ENCODE measurements at regions not wholly inside any gene's neighbourhood (a gene's known extent, or its start where the extent isn't known, plus 50 kb on each side); places are given as distances from the start of the nearest gene placed in this dataset.
A peak's percentile ranks its signal among the peaks of the same experiment; 100 is the strongest.

GRCh38 chr2:155727187-155727895, 605.2 kb downstream of the NR4A2 start:
- peak overlapping the region; percentile 16 for H3K9ac ChIP-seq (ENCODE audit: low read depth, low read length)
- peaks cover 61% of the 10 kb centered on the region for H3K4me1 ChIP-seq (ENCODE audit: insufficient read depth, low read length)
- no peaks in the 10 kb centered on the region for H3K27me3 ChIP-seq (ENCODE audit: insufficient read depth, low read length)
- peak overlapping the region; percentile 83 for H3K27ac ChIP-seq (ENCODE audit: low read depth, low read length)
- H3K36me3 ChIP-seq (ENCODE audit: insufficient read depth, low read length) = no peaks in the 10 kb centered on the region
- WGBS = 17% methylated on average over 10 of the region's 10 CpGs
- no peaks in the 10 kb centered on the region for H3K9me3 ChIP-seq (ENCODE audit: insufficient read depth, low read depth, low read length)
- peak overlapping the region; percentile 33 for H3K4me3 ChIP-seq (ENCODE audit: low read length)

DNA sequence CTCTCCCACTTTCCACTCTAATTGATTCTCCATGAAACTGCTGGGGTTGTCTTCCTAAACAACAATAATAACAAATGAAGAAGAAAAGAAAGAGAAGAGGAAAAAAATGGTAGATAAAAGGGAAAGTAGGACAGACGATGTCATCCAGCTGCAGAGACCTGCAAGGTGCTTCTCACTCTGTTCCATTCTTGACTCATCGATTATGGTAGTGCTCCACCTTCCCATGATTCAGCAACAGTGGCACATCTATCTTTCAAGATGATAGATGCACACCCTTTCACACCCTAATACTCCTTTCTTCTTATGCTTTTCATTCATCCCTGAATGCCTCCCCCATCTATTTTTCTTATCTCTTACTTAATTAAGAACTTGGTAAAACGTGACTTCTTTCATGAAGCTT, 610.2 kb downstream of the NR4A2 start:
- WGBS = 86% methylated on average over 3 of the region's 3 CpGs

DNA sequence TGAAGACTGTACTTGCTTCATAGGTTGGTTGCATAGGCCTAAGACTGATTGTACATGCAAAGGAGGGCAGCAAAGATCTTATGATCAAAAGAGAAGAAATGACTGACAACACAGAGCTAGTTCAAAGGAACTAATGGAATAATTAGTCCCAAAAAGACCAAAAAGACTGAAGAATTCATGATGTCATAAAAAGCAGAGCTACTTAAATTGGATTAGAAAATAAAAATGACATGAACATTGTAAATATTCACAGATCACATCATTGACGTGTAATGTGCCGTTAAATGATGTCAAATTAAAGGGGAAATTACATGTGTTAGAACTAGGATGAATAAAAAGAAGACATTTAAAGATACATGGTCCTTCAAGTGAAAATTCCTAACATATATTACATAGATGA, 616.8 kb downstream of the NR4A2 start:
- no peaks in the 10 kb centered on the region for H3K36me3 ChIP-seq (ENCODE audit: insufficient read depth, low read length)
- H3K4me3 ChIP-seq (ENCODE audit: low read length) = no peak overlapping the region
- WGBS = no CpG with 5 or more reads among the region's 2 CpGs
- H3K4me1 ChIP-seq (ENCODE audit: insufficient read depth, low read length) = no peaks in the 10 kb centered on the region
- no peak overlapping the region for H3K27ac ChIP-seq (ENCODE audit: low read depth, low read length)
- no peaks in the 10 kb centered on the region for H3K27me3 ChIP-seq (ENCODE audit: insufficient read depth, low read length)
- H3K9ac ChIP-seq (ENCODE audit: low read depth, low read length) = no peak overlapping the region
- no peaks in the 10 kb centered on the region for H3K9me3 ChIP-seq (ENCODE audit: insufficient read depth, low read depth, low read length)

More for the DNA sequence above, 610.2 kb downstream of the NR4A2 start:
- Histone ChIP-seq H3K9ac (ENCODE audit: low read depth, low read length) (no peak overlapping the region), H3K27me3 (ENCODE audit: insufficient read depth, low read length) (no peaks in the 10 kb centered on the region), H3K27ac (ENCODE audit: low read depth, low read length) (no peak overlapping the region), H3K36me3 (ENCODE audit: insufficient read depth, low read length) (no peaks in the 10 kb centered on the region), H3K4me1 (ENCODE audit: insufficient read depth, low read length) (peaks cover 22% of the 10 kb centered on the region), H3K9me3 (ENCODE audit: insufficient read depth, low read depth, low read length) (no peaks in the 10 kb centered on the region), H3K4me3 (ENCODE audit: low read length) (no peak overlapping the region)

- no peak overlapping the region for H3K4me3 ChIP-seq (ENCODE audit: low read length)
- WGBS = 100% methylated on average over 1 of the region's 1 CpG
- no peaks in the 10 kb centered on the region for H3K27me3 ChIP-seq (ENCODE audit: insufficient read depth, low read length)
- no peaks in the 10 kb centered on the region for H3K4me1 ChIP-seq (ENCODE audit: insufficient read depth, low read length)
- H3K27ac ChIP-seq (ENCODE audit: low read depth, low read length) = no peak overlapping the region
- H3K9ac ChIP-seq (ENCODE audit: low read depth, low read length) = no peak overlapping the region
- no peaks in the 10 kb centered on the region for H3K9me3 ChIP-seq (ENCODE audit: insufficient read depth, low read depth, low read length)
- H3K36me3 ChIP-seq (ENCODE audit: insufficient read depth, low read length) = no peaks in the 10 kb centered on the region
Observed at GRCh38 chr2:155714983-155715382, 617.5 kb downstream of the NR4A2 start.

GRCh38 chr2:155708071-155708470, 624.5 kb downstream of the NR4A2 start:
- H3K9ac ChIP-seq (ENCODE audit: low read depth, low read length) = no peak overlapping the region
- no peak overlapping the region for H3K4me3 ChIP-seq (ENCODE audit: low read length)
- no peak overlapping the region for H3K27ac ChIP-seq (ENCODE audit: low read depth, low read length)
- no peaks in the 10 kb centered on the region for H3K36me3 ChIP-seq (ENCODE audit: insufficient read depth, low read length)
- no peaks in the 10 kb centered on the region for H3K27me3 ChIP-seq (ENCODE audit: insufficient read depth, low read length)
- WGBS = 81% methylated on average over 2 of the region's 2 CpGs
- no peaks in the 10 kb centered on the region for H3K4me1 ChIP-seq (ENCODE audit: insufficient read depth, low read length)
- H3K9me3 ChIP-seq (ENCODE audit: insufficient read depth, low read depth, low read length) = no peaks in the 10 kb centered on the region

GRCh38 chr2:155703917-155704316, 628.6 kb downstream of the NR4A2 start:
- H3K4me3 ChIP-seq (ENCODE audit: low read length) = no peak overlapping the region
- no peaks in the 10 kb centered on the region for H3K9me3 ChIP-seq (ENCODE audit: insufficient read depth, low read depth, low read length)
- H3K4me1 ChIP-seq (ENCODE audit: insufficient read depth, low read length) = no peaks in the 10 kb centered on the region
- no peaks in the 10 kb centered on the region for H3K36me3 ChIP-seq (ENCODE audit: insufficient read depth, low read length)
- 99% methylated on average over 1 of the region's 1 CpG for WGBS
- H3K27ac ChIP-seq (ENCODE audit: low read depth, low read length) = no peak overlapping the region
- H3K9ac ChIP-seq (ENCODE audit: low read depth, low read length) = no peak overlapping the region
- no peaks in the 10 kb centered on the region for H3K27me3 ChIP-seq (ENCODE audit: insufficient read depth, low read length)

DNA sequence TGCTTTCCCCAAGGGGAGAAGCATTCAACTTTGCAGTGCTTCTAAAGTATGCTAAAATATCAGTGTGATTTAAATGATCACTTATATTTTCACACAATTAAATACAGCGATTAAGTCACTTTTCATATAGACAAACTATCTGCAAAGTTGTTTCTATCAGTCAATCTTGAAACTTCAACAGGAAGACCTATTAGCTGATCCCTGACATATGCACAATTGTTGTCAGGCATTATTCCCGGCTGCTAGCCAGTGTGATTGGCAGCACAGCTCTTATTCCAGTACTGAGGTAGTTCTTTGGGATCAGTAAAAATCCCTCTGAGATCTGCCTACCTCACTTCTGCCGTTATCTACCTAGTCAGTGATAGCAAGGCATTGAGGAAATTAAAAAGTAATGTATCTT, 629.5 kb downstream of the NR4A2 start:
- no peaks in the 10 kb centered on the region for H3K27me3 ChIP-seq (ENCODE audit: insufficient read depth, low read length)
- no peaks in the 10 kb centered on the region for H3K9me3 ChIP-seq (ENCODE audit: insufficient read depth, low read depth, low read length)
- H3K9ac ChIP-seq (ENCODE audit: low read depth, low read length) = no peak overlapping the region
- no peak overlapping the region for H3K27ac ChIP-seq (ENCODE audit: low read depth, low read length)
- 97% methylated on average over 2 of the region's 3 CpGs for WGBS
- no peak overlapping the region for H3K4me3 ChIP-seq (ENCODE audit: low read length)
- H3K36me3 ChIP-seq (ENCODE audit: insufficient read depth, low read length) = no peaks in the 10 kb centered on the region
- H3K4me1 ChIP-seq (ENCODE audit: insufficient read depth, low read length) = no peaks in the 10 kb centered on the region

- Histone ChIP-seq H3K4me3 (ENCODE audit: low read length) (no peak overlapping the region), H3K27ac (ENCODE audit: low read depth, low read length) (no peak overlapping the region), H3K9me3 (ENCODE audit: insufficient read depth, low read depth, low read length) (no peaks in the 10 kb centered on the region), H3K9ac (ENCODE audit: low read depth, low read length) (no peak overlapping the region), H3K4me1 (ENCODE audit: insufficient read depth, low read length) (no peaks in the 10 kb centered on the region), H3K36me3 (ENCODE audit: insufficient read depth, low read length) (no peaks in the 10 kb centered on the region), H3K27me3 (ENCODE audit: insufficient read depth, low read length) (no peaks in the 10 kb centered on the region)
- 97% methylated on average over 1 of the region's 1 CpG for WGBS
Observed at GRCh38 chr2:155701721-155702120, 630.8 kb downstream of the NR4A2 start.

GRCh38 chr2:155696571-155696970, 636.0 kb downstream of the NR4A2 start:
- no peak overlapping the region for H3K9ac ChIP-seq (ENCODE audit: low read depth, low read length)
- no peaks in the 10 kb centered on the region for H3K36me3 ChIP-seq (ENCODE audit: insufficient read depth, low read length)
- H3K4me1 ChIP-seq (ENCODE audit: insufficient read depth, low read length) = no peaks in the 10 kb centered on the region
- no peaks in the 10 kb centered on the region for H3K27me3 ChIP-seq (ENCODE audit: insufficient read depth, low read length)
- no peak overlapping the region for H3K27ac ChIP-seq (ENCODE audit: low read depth, low read length)
- 100% methylated on average over 1 of the region's 2 CpGs for WGBS
- H3K4me3 ChIP-seq (ENCODE audit: low read length) = no peak overlapping the region
- no peaks in the 10 kb centered on the region for H3K9me3 ChIP-seq (ENCODE audit: insufficient read depth, low read depth, low read length)

- Histone ChIP-seq H3K9ac (ENCODE audit: low read depth, low read length) (no peak overlapping the region), H3K27ac (ENCODE audit: low read depth, low read length) (no peak overlapping the region), H3K9me3 (ENCODE audit: insufficient read depth, low read depth, low read length) (no peaks in the 10 kb centered on the region), H3K4me3 (ENCODE audit: low read length) (no peak overlapping the region), H3K36me3 (ENCODE audit: insufficient read depth, low read length) (no peaks in the 10 kb centered on the region), H3K27me3 (ENCODE audit: insufficient read depth, low read length) (no peaks in the 10 kb centered on the region), H3K4me1 (ENCODE audit: insufficient read depth, low read length) (no peaks in the 10 kb centered on the region)
- 92% methylated on average over 2 of the region's 2 CpGs for WGBS
Observed at GRCh38 chr2:155695505-155695904, 637.0 kb downstream of the NR4A2 start.

DNA sequence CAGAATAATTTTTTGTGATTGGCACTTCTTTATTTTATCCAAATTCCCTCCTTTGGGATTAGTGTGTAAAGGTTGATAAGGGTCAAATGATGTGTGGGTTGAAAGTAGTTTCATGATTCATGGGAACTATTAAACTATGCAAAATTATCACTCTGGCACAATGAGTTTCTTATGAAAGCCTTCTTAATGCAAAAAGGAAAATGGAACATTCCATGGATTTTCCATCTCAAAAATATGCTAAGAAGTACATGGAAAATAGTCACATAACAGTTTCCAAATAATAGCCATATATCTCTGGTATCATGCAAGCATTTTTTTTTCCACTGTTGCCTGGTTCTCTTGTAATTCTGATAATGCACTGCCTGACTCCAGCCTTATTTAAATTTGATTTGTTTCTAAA, 639.7 kb downstream of the NR4A2 start:
- no peak overlapping the region for H3K27ac ChIP-seq (ENCODE audit: low read depth, low read length)
- no peaks in the 10 kb centered on the region for H3K36me3 ChIP-seq (ENCODE audit: insufficient read depth, low read length)
- H3K27me3 ChIP-seq (ENCODE audit: insufficient read depth, low read length) = no peaks in the 10 kb centered on the region
- H3K4me1 ChIP-seq (ENCODE audit: insufficient read depth, low read length) = no peaks in the 10 kb centered on the region
- no peak overlapping the region for H3K4me3 ChIP-seq (ENCODE audit: low read length)
- H3K9me3 ChIP-seq (ENCODE audit: insufficient read depth, low read depth, low read length) = no peaks in the 10 kb centered on the region
- no peak overlapping the region for H3K9ac ChIP-seq (ENCODE audit: low read depth, low read length)

DNA sequence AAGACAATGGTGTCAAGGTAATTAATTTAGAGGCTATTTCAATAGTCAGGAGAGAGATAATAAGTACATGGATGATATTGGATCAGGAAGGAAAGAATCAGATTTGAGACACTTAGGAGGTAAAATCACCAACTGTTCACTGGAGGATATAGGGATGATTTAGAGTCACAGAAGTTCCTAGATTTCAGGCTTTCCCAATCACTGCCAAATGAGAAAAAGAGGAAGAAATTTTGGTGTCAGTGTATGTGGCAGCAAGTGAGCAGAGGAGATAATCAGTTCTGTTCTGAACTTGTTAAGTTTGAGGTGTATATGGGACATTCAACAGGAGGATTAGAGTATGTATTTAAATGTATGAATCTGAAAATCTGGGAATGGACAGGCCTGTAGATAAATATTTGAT, 640.4 kb downstream of the NR4A2 start:
- Histone ChIP-seq H3K27ac (ENCODE audit: low read depth, low read length) (no peak overlapping the region), H3K9ac (ENCODE audit: low read depth, low read length) (no peak overlapping the region), H3K4me3 (ENCODE audit: low read length) (no peak overlapping the region), H3K9me3 (ENCODE audit: insufficient read depth, low read depth, low read length) (no peaks in the 10 kb centered on the region), H3K4me1 (ENCODE audit: insufficient read depth, low read length) (no peaks in the 10 kb centered on the region), H3K27me3 (ENCODE audit: insufficient read depth, low read length) (no peaks in the 10 kb centered on the region), H3K36me3 (ENCODE audit: insufficient read depth, low read length) (no peaks in the 10 kb centered on the region)

Data from HUES64 (cell line).